ENCODE measurements at regions not wholly inside any gene's neighbourhood (a gene's known extent, or its start where the extent isn't known, plus 50 kb on each side); places are given as distances from the start of the nearest gene placed in this dataset.

- TF ChIP-seq, protein P1, sequence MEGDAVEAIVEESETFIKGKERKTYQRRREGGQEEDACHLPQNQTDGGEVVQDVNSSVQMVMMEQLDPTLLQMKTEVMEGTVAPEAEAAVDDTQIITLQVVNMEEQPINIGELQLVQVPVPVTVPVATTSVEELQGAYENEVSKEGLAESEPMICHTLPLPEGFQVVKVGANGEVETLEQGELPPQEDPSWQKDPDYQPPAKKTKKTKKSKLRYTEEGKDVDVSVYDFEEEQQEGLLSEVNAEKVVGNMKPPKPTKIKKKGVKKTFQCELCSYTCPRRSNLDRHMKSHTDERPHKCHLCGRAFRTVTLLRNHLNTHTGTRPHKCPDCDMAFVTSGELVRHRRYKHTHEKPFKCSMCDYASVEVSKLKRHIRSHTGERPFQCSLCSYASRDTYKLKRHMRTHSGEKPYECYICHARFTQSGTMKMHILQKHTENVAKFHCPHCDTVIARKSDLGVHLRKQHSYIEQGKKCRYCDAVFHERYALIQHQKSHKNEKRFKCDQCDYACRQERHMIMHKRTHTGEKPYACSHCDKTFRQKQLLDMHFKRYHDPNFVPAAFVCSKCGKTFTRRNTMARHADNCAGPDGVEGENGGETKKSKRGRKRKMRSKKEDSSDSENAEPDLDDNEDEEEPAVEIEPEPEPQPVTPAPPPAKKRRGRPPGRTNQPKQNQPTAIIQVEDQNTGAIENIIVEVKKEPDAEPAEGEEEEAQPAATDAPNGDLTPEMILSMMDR (IDR thresholded peaks at IDR 0.05): no peak
- TF ChIP-seq POLR2AphosphoS5 (IDR thresholded peaks at IDR 0.05): no peak
Observed at GRCh38 chr2:187266645-187267044, 181.4 kb downstream of the CALCRL start.
